ENCODE measurements at regions not wholly inside any gene's neighbourhood (a gene's known extent, or its start where the extent isn't known, plus 50 kb on each side); places are given as distances from the start of the nearest gene placed in this dataset.
"Not testable (repeated sequence)": the region's sequence is repeated elsewhere in the genome, so short reads cannot be mapped to it uniquely, and the experiment has no call there.

DNA sequence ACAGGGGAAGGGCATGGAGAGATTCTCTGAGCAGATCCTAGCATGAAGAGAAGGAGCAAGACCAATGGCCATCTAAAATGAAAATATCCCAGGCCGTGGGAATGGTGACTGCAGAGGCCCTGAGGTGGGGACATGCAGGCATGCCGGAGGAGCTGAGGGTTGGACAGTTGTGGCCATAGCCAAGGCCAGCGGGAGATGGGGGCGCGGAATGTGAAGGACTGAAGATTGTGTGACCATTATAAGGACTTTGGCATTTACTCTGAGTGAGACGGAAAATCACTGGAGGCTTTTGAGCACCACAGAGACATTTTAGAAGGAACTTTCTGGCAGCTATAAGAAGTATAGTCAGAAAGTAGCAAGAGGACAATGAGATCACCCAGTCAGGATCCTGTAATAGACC, 341.1 kb downstream of the SFMBT2 start:
- no peak for DNase-seq (ENCODE audit: low spot score)

DNA sequence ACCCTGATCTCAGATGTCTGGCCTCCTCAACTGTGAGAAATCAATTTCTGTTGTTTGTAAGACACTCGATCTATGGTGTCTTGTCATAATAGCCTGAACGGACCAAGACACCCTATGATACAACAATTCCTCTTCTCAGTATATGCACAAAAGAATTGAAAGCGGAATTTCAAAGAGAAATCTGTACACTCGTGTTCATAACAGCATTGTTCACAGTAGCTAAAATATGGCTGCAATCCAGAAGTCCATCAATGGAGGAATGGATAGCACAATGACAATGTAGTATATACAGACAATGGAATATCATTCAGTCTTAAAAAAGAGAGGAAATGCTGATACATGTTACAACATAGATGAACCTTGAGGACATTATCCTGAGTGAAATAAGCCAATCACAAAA, 354.6 kb downstream of the SFMBT2 start:
- no peak for DNase-seq (ENCODE audit: low spot score)

GRCh38 chr10:7054915-7055314, 355.9 kb downstream of the SFMBT2 start:
- peak; percentile 34 for DNase-seq (ENCODE audit: low spot score)

- no peak for DNase-seq (ENCODE audit: low spot score)
Observed at GRCh38 chr10:7053195-7053594, 357.6 kb downstream of the SFMBT2 start.

DNA sequence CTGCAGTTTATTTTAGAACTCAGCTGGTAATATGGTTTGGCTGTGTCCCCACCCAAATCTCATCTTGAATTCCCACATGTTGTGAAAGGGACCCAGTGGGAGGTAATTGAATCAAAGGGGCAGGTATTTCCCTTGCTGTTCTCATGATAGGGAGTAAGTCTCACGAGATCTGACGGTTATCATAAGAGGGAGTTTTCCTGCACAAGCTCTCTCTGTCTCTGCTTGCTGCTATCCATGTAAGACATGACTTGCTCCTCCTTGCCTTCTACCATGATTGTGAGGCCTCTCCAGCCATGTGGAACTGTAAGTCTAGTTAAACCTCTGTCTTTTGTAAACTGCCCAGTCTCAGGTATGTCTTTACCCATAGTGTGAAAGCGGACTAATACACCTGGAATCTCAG, 360.8 kb downstream of the SFMBT2 start:
- DNase-seq (ENCODE audit: low spot score): not testable (repeated sequence)

- no peak for DNase-seq (ENCODE audit: low spot score)
Observed at GRCh38 chr10:7048061-7048460, 362.8 kb downstream of the SFMBT2 start.

DNA sequence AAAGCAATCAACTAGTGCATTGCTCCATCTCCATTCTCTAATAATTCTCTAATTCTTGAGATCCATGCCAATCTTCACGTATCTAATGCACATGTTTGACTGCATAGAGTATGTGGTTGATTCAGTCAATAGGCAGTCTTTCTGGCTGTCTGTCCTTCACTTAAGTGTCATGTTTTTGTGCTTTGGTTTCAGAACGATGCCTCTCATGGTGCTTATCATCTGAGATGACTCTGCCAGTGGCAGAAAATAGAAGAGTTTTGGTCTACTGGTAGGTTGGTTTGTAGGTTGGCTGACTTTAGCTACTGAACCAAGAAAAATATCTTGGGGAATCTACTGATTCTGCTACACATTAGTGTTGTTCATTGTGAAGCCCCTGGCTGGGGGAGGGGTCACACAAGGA, 364.2 kb downstream of the SFMBT2 start:
- DNase-seq (ENCODE audit: low spot score): no peak

- no peak for DNase-seq (ENCODE audit: low spot score)
Observed at GRCh38 chr10:7045891-7046599, 364.8 kb downstream of the SFMBT2 start.

GRCh38 chr10:7043055-7043653, 367.7 kb downstream of the SFMBT2 start:
- no peak for DNase-seq (ENCODE audit: low spot score)

GRCh38 chr10:7042419-7043054, 368.3 kb downstream of the SFMBT2 start:
- no peak for DNase-seq (ENCODE audit: low spot score)

- no peak for DNase-seq (ENCODE audit: low spot score)
Observed at GRCh38 chr10:7042000-7042399, 368.8 kb downstream of the SFMBT2 start.

GRCh38 chr10:7040681-7041080, 370.2 kb downstream of the SFMBT2 start:
- no peak for DNase-seq (ENCODE audit: low spot score)

- no peak for DNase-seq (ENCODE audit: low spot score)
Observed at GRCh38 chr10:7039859-7040258, 371.0 kb downstream of the SFMBT2 start.

DNA sequence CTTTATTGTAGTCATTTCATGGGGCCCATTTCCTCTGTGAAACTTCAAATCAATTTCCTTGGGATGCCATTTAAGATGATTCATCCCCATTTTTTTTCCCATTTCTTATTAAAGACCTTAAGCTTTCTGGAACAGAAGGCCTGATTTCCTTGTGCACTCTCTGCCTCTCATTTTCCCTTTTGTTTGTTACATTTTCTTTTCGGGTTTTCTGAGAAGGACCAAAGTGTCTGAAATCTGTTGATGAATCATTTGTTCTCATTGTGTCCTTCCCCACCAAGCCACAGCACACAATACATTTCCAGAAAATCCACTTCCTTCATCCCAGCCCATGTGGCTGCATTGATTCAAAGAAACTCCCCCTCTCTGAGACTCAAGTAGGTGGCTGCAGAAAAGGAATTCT, 372.4 kb downstream of the SFMBT2 start:
- DNase-seq (ENCODE audit: low spot score): no peak

- not testable (repeated sequence) for DNase-seq (ENCODE audit: low spot score)
Observed at GRCh38 chr10:7037434-7037833, 373.4 kb downstream of the SFMBT2 start.

DNA sequence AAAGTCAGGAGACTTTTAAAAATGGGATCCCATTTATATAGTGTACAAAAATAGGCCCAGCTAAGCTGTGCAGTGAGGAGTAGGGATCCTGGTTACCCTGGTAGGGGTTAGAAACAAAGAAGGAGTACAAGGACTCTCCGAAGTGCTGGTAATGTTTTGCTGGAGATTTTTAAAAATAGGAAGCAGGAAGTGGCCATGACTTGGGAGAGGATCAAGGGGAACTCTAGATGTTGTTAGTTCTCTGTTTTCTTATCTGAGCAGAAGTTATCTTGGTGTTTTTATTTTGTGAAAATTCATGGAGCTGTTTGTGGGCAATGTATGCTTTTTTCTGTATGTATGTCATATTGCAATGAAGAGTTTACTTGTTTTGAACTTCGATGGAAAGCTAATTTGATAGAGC, 373.9 kb downstream of the SFMBT2 start:
- DNase-seq (ENCODE audit: low spot score): no peak

DNA sequence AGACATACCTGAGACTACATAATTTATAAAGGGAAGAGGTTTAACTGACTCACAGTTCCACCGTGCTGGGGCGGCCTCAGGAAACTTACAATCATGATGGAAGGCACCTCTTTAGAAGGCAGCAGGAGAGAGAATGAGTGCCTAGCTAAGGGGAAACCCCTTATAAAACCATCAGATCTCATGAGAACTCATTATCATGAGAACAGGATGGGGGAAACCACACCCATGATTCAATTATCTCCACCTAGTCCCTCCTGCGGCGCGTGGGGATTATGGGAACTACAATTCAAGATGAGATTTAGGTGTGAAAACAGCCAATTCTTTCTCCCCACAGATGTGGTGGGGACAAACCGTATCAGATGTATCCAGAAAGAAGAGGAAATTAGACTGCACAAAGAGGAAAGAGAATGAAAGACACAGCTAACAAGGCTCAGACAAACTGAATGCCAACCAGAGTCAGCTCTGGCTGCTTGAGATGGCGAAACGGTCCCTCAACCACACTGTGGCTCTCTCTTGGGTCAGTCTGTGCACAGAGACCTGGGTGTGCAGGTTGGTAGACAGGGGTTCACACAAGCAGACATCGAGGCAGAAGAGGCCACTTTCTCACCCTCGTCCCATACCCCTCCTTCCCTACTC, 375.6 kb downstream of the SFMBT2 start:
- no peak for DNase-seq (ENCODE audit: low spot score)

- DNase-seq (ENCODE audit: low spot score): no peak
Observed at GRCh38 chr10:7033031-7033430, 377.8 kb downstream of the SFMBT2 start.

GRCh38 chr10:7030134-7030855, 380.5 kb downstream of the SFMBT2 start:
- no peak for DNase-seq (ENCODE audit: low spot score)

GRCh38 chr10:7029672-7030071, 381.2 kb downstream of the SFMBT2 start:
- no peak for DNase-seq (ENCODE audit: low spot score)

GRCh38 chr10:7028809-7029166, 382.0 kb downstream of the SFMBT2 start:
- no peak for DNase-seq (ENCODE audit: low spot score)

Measured in germinal center (tissue), 1 donor.